NT2/D1 (cell line): ENCODE measurements at regions not wholly inside any gene's neighbourhood (a gene's known extent, or its start where the extent isn't known, plus 50 kb on each side); places are given as distances from the start of the nearest gene placed in this dataset.

ENCODE experiments used
- DNase-seq: peaks from one replicate; pipeline ENCODE4 v3.0.0-alpha.2; 2011; ENCODE audit warnings: low read depth, low spot score
- H3K27me3 ChIP-seq: 2 replicates; pipeline ENCODE4 v1.6.0; 2011; ENCODE audit warnings: mild to moderate bottlenecking; ENCODE audit not compliant: insufficient read length, insufficient read depth
- H3K36me3 ChIP-seq: 2 replicates; pipeline ENCODE4 v1.6.1; 2011; ENCODE audit warnings: mild to moderate bottlenecking, low read length, mixed read lengths; ENCODE audit not compliant: insufficient read depth, insufficient read length
- H3K4me1 ChIP-seq: 2 replicates; pipeline ENCODE4 v1.5.1; 2011; ENCODE audit not compliant: insufficient read depth, insufficient read length
- H3K4me3 ChIP-seq: 2 replicates; pipeline ENCODE4 v1.5.1; 2011; ENCODE audit warnings: low read depth; ENCODE audit not compliant: insufficient read length
- H3K9ac ChIP-seq: 2 replicates; pipeline ENCODE4 v1.6.0; 2011; ENCODE audit warnings: low read depth; ENCODE audit not compliant: insufficient read length
- H3K9me3 ChIP-seq: 2 replicates; pipeline ENCODE4 v1.5.1; 2011; ENCODE audit warnings: mild to moderate bottlenecking, low read length; ENCODE audit not compliant: insufficient read depth
- SUZ12 ChIP-seq: IDR thresholded peaks from 2 replicates; pipeline ENCODE4 v1.6.1; 2011; ENCODE audit not compliant: insufficient read length, insufficient read depth; ENCODE audit errors: extremely low read depth
- YY1 ChIP-seq: IDR thresholded peaks from 2 replicates; pipeline ENCODE4 v1.6.1; 2011; ENCODE audit not compliant: insufficient read length, insufficient read depth
- ZNF274 ChIP-seq: IDR thresholded peaks from 2 replicates; pipeline ENCODE4 v1.6.1; 2011; ENCODE audit warnings: mild to moderate bottlenecking, low read depth, low read length

- no peak for TF ChIP-seq YY1
- TF ChIP-seq ZNF274: no peak
- H3K9ac ChIP-seq: no peak overlapping the region
- no peak for DNase-seq
These were observed 642.8 kb upstream of the DIPK2B start for GRCh38 chrX:45843518-45843917.

DNA sequence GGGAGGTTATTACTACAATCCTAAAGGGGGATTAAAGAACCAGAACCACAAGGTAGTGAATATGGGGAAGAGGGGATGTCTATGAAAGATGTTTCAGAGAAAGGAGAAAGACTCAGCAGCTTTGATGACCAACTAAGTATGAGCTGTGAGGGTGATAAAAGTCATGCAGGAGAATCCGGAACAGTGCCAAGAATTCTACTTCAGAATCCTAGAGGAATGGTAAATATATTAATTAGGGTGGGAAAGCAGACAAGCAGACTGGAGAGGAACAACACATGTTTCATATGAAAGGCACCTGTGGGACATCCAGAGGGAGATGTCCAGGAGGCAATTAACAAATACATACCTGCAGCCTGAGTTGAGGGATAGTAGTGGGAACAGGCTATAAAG is 642.2 kb upstream of the DIPK2B start:
- Histone ChIP-seq H3K9me3 (no peaks in the 10 kb centered on the region), H3K4me3 (no peak overlapping the region), H3K4me1 (no peaks in the 10 kb centered on the region), H3K9ac (no peak overlapping the region), H3K36me3 (peaks cover 86% of the 10 kb centered on the region), H3K27me3 (no peaks in the 10 kb centered on the region)
- no peak for DNase-seq
- TF ChIP-seq SUZ12: no peak
- no peak for TF ChIP-seq YY1
- no peak for TF ChIP-seq ZNF274

More at GRCh38 chrX:45843518-45843917, 642.8 kb upstream of the DIPK2B start:
- Histone ChIP-seq H3K4me3 (no peak overlapping the region), H3K27me3 (no peaks in the 10 kb centered on the region), H3K4me1 (no peaks in the 10 kb centered on the region), H3K9me3 (no peaks in the 10 kb centered on the region), H3K36me3 (peaks cover 85% of the 10 kb centered on the region)

GRCh38 chrX:45842207-45842925 is 641.7 kb upstream of the DIPK2B start:
- Histone ChIP-seq H3K4me3 (no peak overlapping the region), H3K36me3 (peaks cover 86% of the 10 kb centered on the region), H3K9me3 (no peaks in the 10 kb centered on the region), H3K9ac (no peak overlapping the region), H3K27me3 (no peaks in the 10 kb centered on the region), H3K4me1 (no peaks in the 10 kb centered on the region)
- TF ChIP-seq YY1: no peak
- no peak for TF ChIP-seq SUZ12
- no peak for TF ChIP-seq ZNF274
- no peak for DNase-seq

GRCh38 chrX:45840411-45840950 is 639.8 kb upstream of the DIPK2B start:
- DNase-seq: no peak
- Histone ChIP-seq H3K4me3 (no peak overlapping the region), H3K27me3 (no peaks in the 10 kb centered on the region), H3K9ac (no peak overlapping the region), H3K9me3 (no peaks in the 10 kb centered on the region), H3K4me1 (no peaks in the 10 kb centered on the region), H3K36me3 (peaks cover 69% of the 10 kb centered on the region)
- TF ChIP-seq ZNF274: no peak
- TF ChIP-seq YY1: no peak
- TF ChIP-seq SUZ12: no peak

DNA sequence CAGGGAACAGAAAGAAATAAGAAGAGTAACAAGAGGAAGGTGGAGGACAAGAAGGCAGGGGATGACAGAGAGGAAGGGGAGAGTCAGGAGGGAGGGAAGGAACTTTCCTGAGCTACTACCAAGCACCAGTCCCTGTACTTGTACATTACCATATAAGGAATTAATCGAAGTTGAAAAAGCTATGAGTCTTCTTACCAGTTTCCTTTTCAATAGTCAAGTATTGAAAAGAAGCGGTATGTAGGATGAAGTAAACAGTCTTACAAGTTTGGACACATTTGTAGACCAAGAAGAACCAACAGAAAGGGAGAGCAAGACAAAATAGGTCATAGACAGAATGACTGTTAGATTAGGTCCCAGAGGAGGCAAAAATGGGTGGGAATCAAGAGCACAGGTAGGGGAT is 629.7 kb upstream of the DIPK2B start:
- H3K4me1 ChIP-seq: no peaks in the 10 kb centered on the region
- H3K36me3 ChIP-seq: peaks cover 66% of the 10 kb centered on the region

GRCh38 chrX:45824471-45824870 is 623.8 kb upstream of the DIPK2B start:
- peaks cover 60% of the 10 kb centered on the region for H3K36me3 ChIP-seq
- TF ChIP-seq ZNF274 (no peak), SUZ12 (no peak), YY1 (no peak)

More for the DNA sequence above, 629.7 kb upstream of the DIPK2B start:
- DNase-seq: no peak
- no peak overlapping the region for H3K9ac ChIP-seq
- no peak overlapping the region for H3K4me3 ChIP-seq
- H3K27me3 ChIP-seq: no peaks in the 10 kb centered on the region
- TF ChIP-seq YY1: no peak
- TF ChIP-seq SUZ12: no peak
- no peak for TF ChIP-seq ZNF274
- no peaks in the 10 kb centered on the region for H3K9me3 ChIP-seq

GRCh38 chrX:45823536-45823935 is 622.9 kb upstream of the DIPK2B start:
- Histone ChIP-seq H3K4me1 (no peaks in the 10 kb centered on the region), H3K4me3 (no peak overlapping the region), H3K36me3 (peaks cover 60% of the 10 kb centered on the region), H3K9ac (no peak overlapping the region), H3K27me3 (no peaks in the 10 kb centered on the region), H3K9me3 (no peaks in the 10 kb centered on the region)
- no peak for DNase-seq
- TF ChIP-seq YY1 (no peak), SUZ12 (no peak), ZNF274 (no peak)

More at GRCh38 chrX:45824471-45824870, 623.8 kb upstream of the DIPK2B start:
- Histone ChIP-seq H3K9me3 (no peaks in the 10 kb centered on the region), H3K9ac (no peak overlapping the region), H3K27me3 (no peaks in the 10 kb centered on the region), H3K4me1 (no peaks in the 10 kb centered on the region), H3K4me3 (no peak overlapping the region)
- no peak for DNase-seq

GRCh38 chrX:45822124-45822523 is 621.4 kb upstream of the DIPK2B start:
- TF ChIP-seq SUZ12: no peak
- no peak for TF ChIP-seq ZNF274
- no peak for TF ChIP-seq YY1
- H3K36me3 ChIP-seq: peaks cover 58% of the 10 kb centered on the region
- H3K27me3 ChIP-seq: no peaks in the 10 kb centered on the region
- no peak for DNase-seq
- H3K4me3 ChIP-seq: no peak overlapping the region
- H3K4me1 ChIP-seq: no peaks in the 10 kb centered on the region
- no peaks in the 10 kb centered on the region for H3K9me3 ChIP-seq
- no peak overlapping the region for H3K9ac ChIP-seq
